GOT3 (cell line): ENCODE measurements at regions not wholly inside any gene's neighbourhood (a gene's known extent, or its start where the extent isn't known, plus 50 kb on each side); places are given as distances from the start of the nearest gene placed in this dataset.

Experiments
- DNase-seq: peaks from one replicate; lab custom pipeline; 2025; ENCODE audit warnings: mixed read lengths; lab: John Stamatoyannopoulos, UW

DNA sequence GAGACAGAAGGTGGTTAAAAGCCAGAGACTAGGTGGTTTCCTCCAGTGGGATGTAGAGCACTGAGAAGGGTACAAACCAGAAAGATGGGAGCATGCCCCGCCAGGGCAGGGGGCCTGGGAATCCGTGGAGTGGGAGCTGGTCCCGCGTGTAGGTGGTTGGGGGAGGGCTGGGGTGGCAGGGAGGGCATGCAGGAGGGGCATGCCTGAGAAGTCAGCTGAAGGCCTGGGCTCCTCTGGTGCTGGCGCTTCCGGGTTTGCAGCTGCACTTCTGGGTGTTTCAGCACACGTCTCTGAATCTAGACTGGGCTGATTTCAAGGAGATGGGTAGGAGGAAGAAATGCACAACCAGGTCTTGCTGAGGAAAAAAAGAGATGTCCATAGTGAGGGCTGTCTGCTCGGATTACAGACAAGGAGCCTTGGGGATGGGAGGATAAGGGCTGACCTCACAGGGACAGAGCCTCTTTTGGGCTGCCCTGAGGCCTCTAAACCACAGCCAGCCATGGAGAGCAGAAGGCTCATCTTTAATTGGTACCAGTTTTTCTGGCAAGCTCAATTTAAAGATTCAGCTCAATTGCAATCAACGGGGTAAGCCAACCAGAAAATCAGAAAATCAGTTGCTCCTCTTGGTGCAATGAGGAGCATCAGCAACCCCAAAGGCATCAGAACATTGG lies 151.9 kb downstream of the FAM43A start:
- DNase-seq: no peak

- DNase-seq: no peak
Observed at GRCh38 chr3:194838236-194838635, 152.6 kb downstream of the FAM43A start.

GRCh38 chr3:194840661-194841514 lies 155.2 kb downstream of the FAM43A start:
- no peak for DNase-seq

GRCh38 chr3:194841515-194841841 lies 155.8 kb downstream of the FAM43A start:
- DNase-seq: no peak

DNA sequence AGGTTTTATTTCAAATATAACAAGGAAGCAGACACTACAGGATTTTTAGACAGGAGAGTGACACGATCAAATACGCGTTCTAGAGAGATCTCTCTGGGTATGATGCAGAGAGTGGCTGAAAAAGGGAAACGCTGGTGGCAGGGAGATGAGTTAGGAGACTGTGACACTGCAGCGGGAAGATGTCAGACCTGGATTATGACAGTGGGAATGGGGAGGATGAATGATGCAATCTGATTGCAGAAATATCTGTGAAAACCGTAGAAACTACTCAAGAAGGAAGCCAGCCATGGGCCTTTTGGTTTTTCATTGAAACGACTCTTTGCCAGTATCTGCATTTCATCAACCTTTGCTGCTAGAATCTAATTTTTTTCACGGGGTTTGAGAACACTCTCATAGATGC lies 157.9 kb downstream of the FAM43A start:
- DNase-seq: no peak

DNA sequence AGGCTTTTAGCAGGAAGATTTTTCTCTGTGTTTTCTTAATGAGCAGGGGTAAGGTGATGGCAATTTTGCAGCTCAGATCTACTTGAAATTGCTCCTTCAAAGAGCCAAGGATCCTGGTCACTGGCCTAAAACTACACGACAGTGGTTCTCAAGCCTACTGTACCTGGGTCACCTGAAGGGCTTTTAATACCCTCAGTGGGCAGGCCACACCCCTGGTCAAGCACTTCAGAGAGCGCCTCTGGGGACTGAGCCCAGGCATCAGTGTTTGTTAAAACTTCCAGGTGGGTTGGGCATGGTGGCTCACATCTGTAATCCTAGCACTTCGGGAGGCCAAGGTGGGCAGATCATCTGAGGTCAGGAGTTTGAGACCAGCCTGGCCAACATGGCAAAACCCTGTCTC lies 158.4 kb downstream of the FAM43A start:
- no peak for DNase-seq

DNA sequence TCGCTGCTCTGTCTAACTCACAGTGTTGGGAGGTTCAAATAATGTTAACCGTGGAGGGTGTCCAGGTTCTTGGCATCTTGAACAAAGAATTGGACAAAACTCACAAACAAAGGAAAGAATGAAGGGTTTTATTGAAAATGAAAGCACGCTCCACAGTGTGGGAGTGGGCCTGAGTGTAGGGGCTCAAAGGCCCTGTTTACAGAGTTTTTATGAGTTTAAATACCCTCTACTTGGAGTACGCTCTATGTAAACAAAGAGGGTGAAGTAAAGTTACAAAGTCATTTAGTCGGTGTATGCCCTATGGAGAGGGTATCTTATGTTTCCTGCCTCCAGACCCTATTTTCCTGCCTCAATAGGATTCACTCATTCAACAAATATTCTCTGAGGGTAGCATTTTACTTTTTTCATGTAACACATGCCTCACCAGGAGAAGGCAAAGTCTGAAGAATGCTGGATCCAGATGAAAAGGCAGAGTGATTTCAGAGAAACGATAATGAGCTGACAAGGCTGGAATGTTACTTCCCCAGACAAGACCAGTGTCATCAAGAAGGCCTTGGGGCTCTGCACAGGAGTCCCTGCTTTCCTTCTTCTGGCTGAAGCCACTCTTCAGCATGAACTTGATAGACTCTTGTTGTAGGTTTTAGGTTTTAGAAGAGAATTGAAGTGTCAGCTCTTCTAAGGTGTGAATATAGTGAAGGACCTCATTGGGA lies 163.6 kb downstream of the FAM43A start:
- no peak for DNase-seq

GRCh38 chr3:194851254-194851653 lies 165.6 kb downstream of the FAM43A start:
- DNase-seq: no peak

DNA sequence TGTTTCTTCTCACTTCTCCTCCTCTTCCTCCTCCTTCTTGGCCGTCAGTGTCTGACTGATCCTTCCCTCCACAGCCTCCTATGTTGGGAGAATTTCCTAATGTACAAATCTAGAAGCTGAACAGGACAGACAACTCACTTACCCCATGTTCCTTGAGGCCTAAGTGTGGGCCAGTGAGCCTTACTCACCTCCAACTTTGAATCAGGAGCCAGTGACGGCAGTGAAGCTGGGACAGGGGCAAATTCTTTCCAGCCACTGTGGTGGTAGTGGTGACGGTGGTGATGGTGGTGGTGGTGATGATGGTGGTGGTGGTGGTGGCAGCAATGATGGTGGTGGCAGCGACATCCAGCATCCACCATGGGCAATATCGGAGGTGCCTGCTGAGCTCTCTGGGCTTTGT lies 166.3 kb downstream of the FAM43A start:
- DNase-seq: no peak

GRCh38 chr3:194852345-194852744 lies 166.7 kb downstream of the FAM43A start:
- no peak for DNase-seq

DNA sequence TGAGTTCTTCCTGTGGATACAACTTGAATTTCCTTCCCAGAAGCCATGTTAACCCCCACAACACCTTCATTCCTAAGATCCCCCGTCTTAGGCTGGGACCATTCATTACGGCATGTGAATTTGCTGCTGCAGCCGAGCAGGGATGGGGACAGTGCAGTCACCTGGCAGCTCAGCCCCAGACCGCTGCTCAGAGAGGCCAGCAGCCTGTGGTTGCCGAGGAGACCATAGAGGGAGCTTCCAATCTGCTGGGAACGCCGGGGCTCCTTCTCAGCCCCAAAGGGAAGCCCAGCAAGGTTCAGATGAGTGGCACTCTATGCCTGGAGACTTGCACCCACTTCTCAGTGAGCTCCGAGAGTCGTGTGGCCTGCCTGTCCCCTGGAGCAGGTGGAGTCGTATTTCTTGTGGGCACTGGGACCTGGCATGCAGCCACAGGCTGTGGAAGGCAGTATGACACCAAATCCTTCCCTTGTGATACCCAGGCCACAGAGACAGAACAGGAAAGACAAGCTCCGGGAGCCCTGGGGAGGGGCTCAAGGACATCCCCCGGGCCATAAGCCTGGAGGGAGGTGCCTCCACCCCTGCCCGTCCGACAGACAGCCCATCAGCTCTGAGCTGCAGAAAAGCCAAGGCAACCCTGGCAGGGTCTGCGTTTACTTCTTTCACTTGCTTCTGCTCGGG lies 167.3 kb downstream of the FAM43A start:
- no peak for DNase-seq

DNA sequence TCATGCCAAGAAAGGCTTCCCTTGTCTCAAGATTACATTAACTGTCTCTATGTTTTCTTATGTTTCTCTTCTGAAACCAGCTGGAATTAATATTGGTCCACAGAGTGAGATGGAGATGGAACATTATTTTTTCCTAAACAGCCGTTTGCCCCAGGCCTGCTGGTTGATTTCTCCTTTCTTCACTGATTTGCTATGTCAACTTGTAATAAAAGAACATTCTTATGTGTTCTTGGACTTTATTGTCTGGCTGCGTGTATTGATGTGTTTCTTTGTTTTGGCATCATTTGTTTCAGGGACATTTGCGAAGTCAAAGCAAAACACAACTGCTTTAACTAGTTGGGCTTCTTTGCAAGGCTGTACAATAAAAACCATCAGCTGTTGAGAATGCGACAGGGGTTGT lies 168.5 kb downstream of the FAM43A start:
- no peak for DNase-seq

- DNase-seq: no peak
Observed at GRCh38 chr3:194854659-194855390, 169.1 kb downstream of the FAM43A start.

GRCh38 chr3:194856296-194856695 lies 170.6 kb downstream of the FAM43A start:
- DNase-seq: no peak

DNA sequence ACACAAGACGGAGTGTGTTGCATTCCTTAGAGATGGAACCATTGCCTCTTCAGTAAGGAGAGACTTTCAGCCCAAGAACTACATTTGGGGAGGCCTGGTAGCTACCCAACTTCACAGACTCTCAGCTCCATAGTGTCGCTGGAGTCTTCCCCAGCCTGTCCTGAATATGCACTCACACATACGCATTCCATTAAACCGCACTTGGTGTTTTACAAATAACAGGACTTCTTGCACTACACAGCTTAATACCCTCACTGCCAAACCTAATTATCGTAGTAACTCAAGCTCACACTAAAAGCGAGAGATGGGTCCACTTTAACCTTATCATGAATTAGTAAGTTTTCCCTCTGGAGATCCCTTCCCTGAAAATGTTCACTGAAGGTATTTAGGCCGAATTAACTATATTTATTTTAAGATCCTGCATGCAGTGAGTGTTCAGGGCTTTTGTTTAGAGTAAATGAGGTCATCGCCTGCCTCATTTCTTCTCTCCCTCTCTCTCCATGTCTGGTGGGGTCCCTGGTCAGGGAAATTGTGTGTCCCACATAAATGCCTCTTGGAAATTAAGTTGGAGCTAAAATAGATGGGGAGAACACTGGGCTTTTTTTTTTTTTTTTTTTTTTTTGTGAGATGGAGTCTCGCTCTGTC lies 171.9 kb downstream of the FAM43A start:
- no peak for DNase-seq

DNA sequence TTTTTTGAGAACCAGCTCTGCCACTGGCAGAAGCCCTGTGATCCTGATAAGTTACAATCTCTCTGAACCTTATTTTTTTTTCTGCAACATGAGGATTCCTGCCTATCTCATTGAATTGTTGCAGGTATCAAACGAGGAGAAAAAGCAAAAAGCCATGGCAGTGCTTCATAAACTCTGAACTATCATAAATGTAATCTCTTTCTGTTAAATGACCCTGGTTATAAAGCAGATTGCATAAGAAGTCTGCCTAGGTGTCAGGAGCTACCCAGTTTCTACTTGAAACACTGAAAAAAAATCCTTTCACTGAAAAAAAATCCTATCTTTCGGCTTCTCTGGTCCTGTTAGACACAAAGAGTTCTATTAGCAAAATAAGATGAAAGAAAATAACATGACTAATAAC lies 172.7 kb downstream of the FAM43A start:
- DNase-seq: no peak

GRCh38 chr3:194860725-194861124 lies 175.0 kb downstream of the FAM43A start:
- no peak for DNase-seq

- DNase-seq: no peak
Observed at GRCh38 chr3:194861375-194861774, 175.7 kb downstream of the FAM43A start.

DNA sequence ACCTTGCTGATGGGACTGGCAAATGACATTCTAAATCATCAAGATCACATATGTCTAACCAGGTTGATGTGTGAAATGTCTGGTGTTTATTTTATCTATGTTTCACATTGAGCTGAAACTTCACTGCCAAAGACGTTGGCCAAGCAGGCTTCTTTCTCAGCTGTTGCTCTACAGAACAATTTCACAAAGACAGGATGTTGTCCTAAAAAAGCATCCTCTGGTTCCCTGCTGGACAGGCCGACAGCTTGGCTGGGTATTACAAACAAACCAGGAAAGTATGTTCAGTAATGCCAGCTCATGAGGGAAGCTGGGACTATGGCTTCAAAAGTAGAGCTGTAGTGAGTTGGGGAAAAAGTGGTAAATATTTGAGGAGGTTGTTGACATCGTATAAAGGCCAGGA lies 179.4 kb downstream of the FAM43A start:
- DNase-seq: no peak

- no peak for DNase-seq
Observed at GRCh38 chr3:194865615-194866014, 179.9 kb downstream of the FAM43A start.

GRCh38 chr3:194866236-194866635 lies 180.6 kb downstream of the FAM43A start:
- DNase-seq: no peak
